ENCODE measurements at regions not wholly inside any gene's neighbourhood (a gene's known extent, or its start where the extent isn't known, plus 50 kb on each side); places are given as distances from the start of the nearest gene placed in this dataset.

- Histone ChIP-seq H2AFZ (ENCODE audit: low read length) (no peak overlapping the region), H3K27me3 (replicated peaks in 1 of 4; ENCODE audit: control insufficient read depth in 3 of 4, extremely low read depth in 1 of 4, insufficient read depth in 3 of 4, low read length in 3 of 4) (no peaks in the 10 kb centered on the region), H3K23ac (ENCODE audit: insufficient read length) (no peak overlapping the region), H2BK120ac (replicated peaks; ENCODE audit: low read depth, low read length) (no peak overlapping the region), H4K91ac (replicated peaks; ENCODE audit: insufficient read length, low read length) (no peak overlapping the region), H2BK12ac (ENCODE audit: low read depth, low read length) (no peak overlapping the region), H3K14ac (ENCODE audit: insufficient read length) (no peak overlapping the region), H3K56ac (replicated peaks; ENCODE audit: insufficient read length, low read depth, low read length) (no peak overlapping the region), H3K9me3 (ENCODE audit: insufficient read depth in 2 of 2, low read depth in 1 of 2, low read length in 1 of 2) (no peaks in the 10 kb centered on the region), H3K27ac (ENCODE audit: low read depth, low read length) (no peak overlapping the region), H4K5ac (ENCODE audit: insufficient read length, low read depth, low read length) (no peak overlapping the region), H3K4me2 (ENCODE audit: insufficient read depth in 1 of 2, low read depth in 2 of 2, low read length in 2 of 2) (no peak overlapping the region), H3K36me3 (ENCODE audit: control insufficient read depth in 2 of 4, insufficient read depth in 4 of 4, low read length in 3 of 4) (no peaks in the 10 kb centered on the region), H2BK5ac (ENCODE audit: low read depth, low read length) (no peak overlapping the region), H3K9ac (replicated peaks in 1 of 4; ENCODE audit: extremely low read depth in 1 of 4, low read depth in 3 of 4, low read length in 3 of 4) (no peak overlapping the region), H3K4me3 (ENCODE audit: extremely low read depth in 1 of 4, insufficient read depth in 2 of 4, low read depth in 3 of 4, low read length in 4 of 4) (no peak overlapping the region), H2BK20ac (ENCODE audit: low read length) (no peak overlapping the region), H3K4ac (replicated peaks; ENCODE audit: insufficient read length, low read depth, low read length) (no peak overlapping the region), H3K4me1 (replicated peaks in 1 of 4; ENCODE audit: control insufficient read depth in 3 of 4, insufficient read depth in 4 of 4, low read length in 3 of 4) (no peaks in the 10 kb centered on the region), H2BK15ac (ENCODE audit: low read length) (no peak overlapping the region), H3K79me1 (ENCODE audit: low read depth, low read length) (no peaks in the 10 kb centered on the region), H4K20me1 (replicated peaks in 1 of 2; ENCODE audit: control insufficient read depth in 1 of 2, insufficient read depth in 2 of 2, low read length in 2 of 2) (no peaks in the 10 kb centered on the region), H3K79me2 (ENCODE audit: control insufficient read depth in 1 of 2, insufficient read depth in 2 of 2, low read length in 2 of 2) (no peaks in the 10 kb centered on the region), H3K23me2 (ENCODE audit: low read depth, low read length) (no peaks in the 10 kb centered on the region), H4K8ac (ENCODE audit: extremely low read depth, insufficient read depth, low read length) (no peak overlapping the region), H2AK5ac (ENCODE audit: low read depth, low read length) (no peak overlapping the region), H3K18ac (ENCODE audit: extremely low read depth, low read length) (no peak overlapping the region)
- ChIA-PET POLR2A (ENCODE audit: partially characterized antibody) (no interaction called here), CTCF (ENCODE audit: partially characterized antibody) (interaction anchor here (0.7 to 1.0 kb wide), 2 partner anchors 20 to 846 kb away, joined by 3 read pairs; no protein-coding TSS in a partner anchor)
- 91% methylated on average over 4 of the region's 4 CpGs; no CpG with 5 or more reads in 1 of the 2 experiments for WGBS, 2 experiments (ENCODE audit: extremely low coverage in 1 of 2, insufficient coverage in 1 of 2, insufficient read length in 1 of 2, insufficient replicate concordance in 2 of 2, low coverage in 1 of 2, low lambda C conversion rate in 2 of 2, missing lambda C conversion rate in 1 of 2)
- no peak for FAIRE-seq
- no peak for DNase-seq (ENCODE audit: low read depth in 1 of 2, low spot score in 2 of 2)
- TF ChIP-seq SIRT6 (IDR thresholded peaks at IDR 0.05; ENCODE audit: low read length) (no peak), ASH2L (IDR thresholded peaks at IDR 0.05; ENCODE audit: low read length) (no peak), BRCA1 (IDR thresholded peaks at IDR 0.05; ENCODE audit: low read depth, low read length) (no peak), SUZ12 (IDR thresholded peaks at IDR 0.05; ENCODE audit: low read length) (no peak), CTCF (IDR thresholded peaks at IDR 0.05; ENCODE audit: control extremely low read depth in 1 of 3, insufficient read depth in 1 of 3, low read depth in 1 of 3, low read length in 3 of 3) (no peak), CHD2 (IDR thresholded peaks at IDR 0.05; ENCODE audit: low read length) (no peak), MAFK (IDR thresholded peaks at IDR 0.05; ENCODE audit: low read depth, low read length) (no peak), POLR2A (IDR thresholded peaks at IDR 0.05; ENCODE audit: control extremely low read depth in 1 of 2, low read depth in 2 of 2, low read length in 2 of 2) (no peak), RNF2 (IDR thresholded peaks at IDR 0.05; ENCODE audit: borderline replicate concordance, low read depth, low read length, missing control alignments, poor library complexity, severe bottlenecking) (no peak), SAP30 (IDR thresholded peaks at IDR 0.05; ENCODE audit: insufficient read depth, insufficient replicate concordance, low read length) (no peak), RAD21 (IDR thresholded peaks at IDR 0.05 in 1 of 2, conservative IDR thresholded peaks at IDR 0.05 in 1 of 2; ENCODE audit: low read depth in 2 of 2, low read length in 2 of 2) (no peak), SP4 (IDR thresholded peaks at IDR 0.05; ENCODE audit: low read length) (no peak), NRF1 (IDR thresholded peaks at IDR 0.05; ENCODE audit: low read depth, low read length) (no peak)
Observed at GRCh38 chr3:117633207-117633606, 923.6 kb downstream of the TUSC7 start.
